ENCODE measurements at regions not wholly inside any gene's neighbourhood (a gene's known extent, or its start where the extent isn't known, plus 50 kb on each side); places are given as distances from the start of the nearest gene placed in this dataset.

DNA sequence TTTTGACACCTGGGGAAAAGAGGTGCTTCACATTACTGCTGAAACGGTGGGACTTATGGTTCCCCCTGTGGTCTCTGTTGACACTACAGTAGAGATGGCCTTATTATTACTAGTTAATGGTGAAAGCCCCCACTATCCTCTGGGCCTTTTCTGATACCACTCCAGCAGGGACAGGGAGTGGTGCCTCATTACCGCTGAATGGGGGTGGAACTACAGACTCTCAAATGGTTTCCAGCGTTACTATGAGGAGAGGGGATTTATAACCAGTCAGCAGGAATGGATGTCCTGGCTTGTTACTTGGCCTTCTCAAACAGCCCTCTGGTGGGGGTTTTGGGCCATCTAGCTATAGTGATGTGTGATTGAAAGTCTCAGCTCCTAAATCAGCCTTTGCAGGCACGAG, 96.7 kb upstream of the DIAPH3 start:
- Histone ChIP-seq H3K4me1 (no peaks in the 10 kb centered on the region), H3K36me3 (no peaks in the 10 kb centered on the region), H3K27ac (no peak overlapping the region), H3K4me3 (no peak overlapping the region), H3K9me3 (no peaks in the 10 kb centered on the region), H3K27me3 (peaks cover 0 to 2% of the 10 kb centered on the region in 2 donors)
- no peak for DNase-seq
- TF ChIP-seq, protein P1, sequence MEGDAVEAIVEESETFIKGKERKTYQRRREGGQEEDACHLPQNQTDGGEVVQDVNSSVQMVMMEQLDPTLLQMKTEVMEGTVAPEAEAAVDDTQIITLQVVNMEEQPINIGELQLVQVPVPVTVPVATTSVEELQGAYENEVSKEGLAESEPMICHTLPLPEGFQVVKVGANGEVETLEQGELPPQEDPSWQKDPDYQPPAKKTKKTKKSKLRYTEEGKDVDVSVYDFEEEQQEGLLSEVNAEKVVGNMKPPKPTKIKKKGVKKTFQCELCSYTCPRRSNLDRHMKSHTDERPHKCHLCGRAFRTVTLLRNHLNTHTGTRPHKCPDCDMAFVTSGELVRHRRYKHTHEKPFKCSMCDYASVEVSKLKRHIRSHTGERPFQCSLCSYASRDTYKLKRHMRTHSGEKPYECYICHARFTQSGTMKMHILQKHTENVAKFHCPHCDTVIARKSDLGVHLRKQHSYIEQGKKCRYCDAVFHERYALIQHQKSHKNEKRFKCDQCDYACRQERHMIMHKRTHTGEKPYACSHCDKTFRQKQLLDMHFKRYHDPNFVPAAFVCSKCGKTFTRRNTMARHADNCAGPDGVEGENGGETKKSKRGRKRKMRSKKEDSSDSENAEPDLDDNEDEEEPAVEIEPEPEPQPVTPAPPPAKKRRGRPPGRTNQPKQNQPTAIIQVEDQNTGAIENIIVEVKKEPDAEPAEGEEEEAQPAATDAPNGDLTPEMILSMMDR (IDR thresholded peaks at IDR 0.05) = no peak
- intact Hi-C loops (cut with DNase I; ENCODE audit: low total_unique reads) = no loop called here

DNA sequence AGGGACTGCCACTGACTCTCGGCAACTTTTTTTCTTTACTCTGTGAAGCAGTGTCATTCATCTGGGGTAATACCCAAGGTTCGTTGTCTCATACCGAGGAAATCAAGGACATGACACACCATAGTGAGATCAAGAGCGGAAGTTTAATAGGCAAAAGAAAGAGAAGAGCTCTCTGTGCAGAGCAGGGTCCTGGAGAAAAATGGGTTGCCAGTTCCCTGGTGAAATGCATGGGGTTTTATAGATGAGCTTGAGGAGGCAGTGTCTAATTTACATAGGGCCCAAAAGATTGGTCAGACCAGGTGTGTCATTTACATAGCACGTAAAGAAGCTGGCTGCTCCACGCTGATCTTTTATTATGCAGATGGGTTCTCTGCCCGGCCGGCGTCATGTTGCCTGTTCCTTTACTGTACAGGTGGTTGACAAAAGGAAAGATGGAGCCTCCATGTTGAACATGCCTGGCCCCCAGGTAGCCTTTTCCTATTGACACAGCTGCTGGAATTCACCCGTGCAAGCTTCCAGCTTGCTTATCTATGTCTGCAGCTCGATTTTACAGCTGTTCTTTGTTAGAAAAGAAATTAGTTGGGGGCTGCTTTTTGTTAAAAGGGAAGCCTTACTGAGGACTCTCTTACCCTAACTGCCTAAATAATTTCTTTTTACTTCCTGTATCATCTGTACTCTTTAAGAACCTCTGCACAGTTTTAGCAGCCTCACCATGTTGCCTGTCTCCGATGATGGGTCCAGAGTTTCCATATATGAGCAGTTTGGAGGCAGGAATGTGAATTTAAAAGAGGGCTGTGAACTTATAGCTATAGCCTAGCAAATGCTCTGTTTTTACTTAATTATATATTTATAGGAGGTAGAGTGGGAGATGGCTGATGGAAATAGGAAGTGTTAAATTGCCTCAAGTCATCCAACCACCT, 98.0 kb upstream of the DIAPH3 start:
- Histone ChIP-seq H3K27ac (no peak overlapping the region), H3K9me3 (no peaks in the 10 kb centered on the region), H3K4me1 (no peaks in the 10 kb centered on the region), H3K27me3 (peaks cover 0 to 2% of the 10 kb centered on the region in 2 donors), H3K4me3 (no peak overlapping the region), H3K36me3 (no peaks in the 10 kb centered on the region)
- intact Hi-C loops (cut with DNase I; ENCODE audit: low total_unique reads) = no loop called here
- DNase-seq = no peak
- TF ChIP-seq, protein P1 (IDR thresholded peaks at IDR 0.05) = no peak

DNA sequence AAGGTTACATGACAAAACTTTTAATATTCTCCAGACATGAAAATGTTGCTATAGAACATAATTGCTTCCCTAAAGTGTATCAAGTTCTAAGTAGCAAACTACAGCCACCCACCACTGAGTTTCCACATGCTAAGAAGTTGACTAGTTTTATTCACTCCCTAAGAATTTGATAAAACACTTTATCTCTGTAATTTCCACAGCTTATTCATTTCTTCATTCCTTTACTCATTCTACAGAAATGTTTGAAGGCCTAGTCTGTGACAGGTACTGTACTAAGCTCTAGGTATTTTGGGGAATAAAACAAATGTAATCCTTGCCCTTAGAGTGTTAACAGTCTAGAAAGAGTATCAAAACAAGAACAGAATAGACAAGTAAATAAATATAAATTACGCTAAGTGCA, 101.8 kb upstream of the DIAPH3 start:
- Histone ChIP-seq H3K27ac (no peak overlapping the region), H3K4me3 (no peak overlapping the region), H3K27me3 (peaks cover 0 to 2% of the 10 kb centered on the region in 2 donors), H3K4me1 (peaks cover 0 to 7% (median 0%) of the 10 kb centered on the region in 4 donors), H3K9me3 (no peaks in the 10 kb centered on the region), H3K36me3 (no peaks in the 10 kb centered on the region)
- intact Hi-C loops (cut with DNase I; ENCODE audit: low total_unique reads) = no loop called here
- DNase-seq = no peak
- TF ChIP-seq, protein P1 (IDR thresholded peaks at IDR 0.05) = no peak

DNA sequence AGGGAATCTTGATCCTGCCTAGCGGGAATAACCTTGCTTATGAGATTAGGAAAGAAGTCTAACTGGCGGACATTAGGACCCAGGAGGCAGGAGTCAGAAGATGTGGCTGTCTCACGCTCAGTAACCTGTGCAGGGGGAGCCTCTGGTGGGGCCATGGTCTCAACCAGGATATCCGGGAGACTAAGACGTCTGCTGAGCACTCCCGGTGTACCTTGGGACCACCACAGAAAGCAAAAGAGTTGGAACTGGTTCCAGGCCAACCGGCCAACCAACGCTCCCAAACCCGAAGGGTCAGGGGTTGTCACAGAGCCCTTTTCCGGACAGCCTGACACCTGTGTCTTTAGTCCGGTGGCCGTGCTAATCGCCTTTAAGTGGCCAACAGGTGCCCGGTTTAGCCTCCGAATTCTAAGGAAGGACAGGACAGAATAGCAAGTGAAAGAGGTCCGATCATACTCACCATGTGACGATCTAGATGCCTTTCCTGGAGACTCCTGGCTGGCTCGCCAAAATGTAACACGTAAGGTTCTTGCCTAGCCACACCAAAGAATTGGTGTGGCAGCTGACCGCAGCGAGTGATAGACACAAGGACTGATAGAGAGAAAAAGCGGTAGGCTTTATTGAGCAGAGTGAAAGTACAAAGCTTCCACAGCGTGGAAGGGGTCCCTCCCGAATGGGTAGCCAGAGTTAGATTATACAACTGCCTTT, 103.9 kb upstream of the DIAPH3 start:
- Histone ChIP-seq H3K4me3 (peak overlapping the region; percentile 44 to 54), H3K27ac (peak overlapping the region in 1 of 2 donors; percentile 33), H3K27me3 (no peaks in the 10 kb centered on the region), H3K4me1 (peaks cover 0 to 7% (median 0%) of the 10 kb centered on the region in 4 donors), H3K9me3 (no peaks in the 10 kb centered on the region), H3K36me3 (no peaks in the 10 kb centered on the region)
- DNase-seq = no peak
- TF ChIP-seq, protein P1 (IDR thresholded peaks at IDR 0.05) = no peak
- intact Hi-C loops (cut with DNase I; ENCODE audit: low total_unique reads) = no loop called here

DNA sequence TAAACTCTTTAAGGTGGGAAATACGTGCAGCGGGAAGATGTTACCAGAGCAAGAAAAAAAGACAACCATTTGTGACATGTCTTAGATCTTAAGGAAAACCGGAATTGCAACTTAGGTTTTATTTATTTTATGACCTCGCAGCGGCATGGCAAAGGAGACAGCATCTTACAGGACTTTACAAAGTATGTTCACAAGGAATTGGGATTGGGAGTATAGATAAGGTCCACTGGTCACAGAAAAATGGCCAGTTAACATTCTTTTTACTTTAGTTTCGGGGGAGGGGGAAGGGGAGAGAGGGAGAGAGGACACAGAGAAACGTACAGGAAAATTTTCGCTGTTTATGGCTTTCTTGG, 104.5 kb upstream of the DIAPH3 start:
- Histone ChIP-seq H3K27ac (peak overlapping the region in 1 of 2 donors; percentile 33), H3K9me3 (no peaks in the 10 kb centered on the region), H3K36me3 (no peaks in the 10 kb centered on the region), H3K4me3 (peak overlapping the region; percentile 44 to 54), H3K27me3 (no peaks in the 10 kb centered on the region), H3K4me1 (peaks cover 0 to 7% (median 0%) of the 10 kb centered on the region in 4 donors)
- TF ChIP-seq, protein P1 (IDR thresholded peaks at IDR 0.05) = no peak
- DNase-seq = no peak
- intact Hi-C loops (cut with DNase I; ENCODE audit: low total_unique reads) = no loop called here

Data from tibial artery (tissue), 4 donors.